HepG2 (cell line): ENCODE measurements at regions not wholly inside any gene's neighbourhood (a gene's known extent, or its start where the extent isn't known, plus 50 kb on each side); places are given as distances from the start of the nearest gene placed in this dataset.

Experiments used
- ATAC-seq: fragments of 200-7000 bp; cut with Tn5 transposase; 3 replicates; pipeline ENCODE4 v1.9.1; 2020; ENCODE audit warnings: mild to moderate bottlenecking, moderate library complexity
- BruUV-seq: library from RNA; stranded (reverse); fragments of 400-500 nt; replicated peaks from 2 replicates; lab custom pipeline; 2021; lab: Mats Ljungman, UMichigan
- CTCF ChIA-PET: fragments of 300-600 bp; formaldehyde crosslinking; extraction: SDS; loops from one replicate; lab custom pipeline; 2021; ENCODE audit warnings: low total read pairs, inconsistent platforms, low intra/inter-chr PET ratio; lab: Yijun Ruan, JAX
- POLR2A ChIA-PET: fragments of 350-600 bp; sonication (Branson Sonifier 250); formaldehyde crosslinking; loops from one replicate; lab custom pipeline; 2020; ENCODE audit warnings: antibody characterized with exemption, inconsistent platforms; lab: Yijun Ruan, JAX
- DNase-seq: peaks from one replicate; pipeline ENCODE4 v3.0.0-alpha.2; 2015; ENCODE audit warnings: low spot score
- FAIRE-seq: peaks from 3 replicates; lab custom pipeline; 2011; peaks lifted over from hg19 to GRCh38; lab: Jason Lieb, UNC
- H2AFZ ChIP-seq: one replicate; pipeline ENCODE4 v1.6.1; 2011; ENCODE audit warnings: low read length, inconsistent platforms
- H3K27ac ChIP-seq: fragments of 300-600 bp; 3 replicates; pipeline ENCODE4 v1.8.0; 2011; ENCODE audit warnings: mixed run types, mild to moderate bottlenecking, mixed read lengths, low read length, inconsistent platforms; ENCODE audit not compliant: insufficient read depth; ENCODE audit errors: extremely low read length
- H3K27me3 ChIP-seq, 2 experiments: fragments of 200-600 bp in 1 of 2; 2 replicates in 1 of 2; 3 replicates in 1 of 2; pipeline versions ENCODE4 v1.6.0 to v1.8.0; 2011; ENCODE audit warnings: low read length in 2 of 2, mild to moderate bottlenecking in 2 of 2, moderate library complexity in 2 of 2, inconsistent platforms in 1 of 2; ENCODE audit not compliant: insufficient read depth in 2 of 2, control insufficient read depth in 1 of 2
- H3K36me3 ChIP-seq, 2 experiments: fragments of 200-600 bp in 1 of 2; replicated peaks in 1 of 2; 2 replicates in 1 of 2; 3 replicates in 1 of 2; pipeline versions ENCODE4 v1.5.1 to v1.8.0; 2011; ENCODE audit warnings: low read length in 2 of 2, inconsistent platforms in 1 of 2; ENCODE audit not compliant: insufficient read depth in 2 of 2, control insufficient read depth in 1 of 2
- H3K4me1 ChIP-seq: 2 replicates; pipeline ENCODE4 v1.5.1; 2012; ENCODE audit warnings: low read length, inconsistent platforms; ENCODE audit not compliant: insufficient read depth
- H3K4me2 ChIP-seq: 2 replicates; pipeline ENCODE4 v1.6.0; 2011; ENCODE audit warnings: low read depth, low read length, inconsistent platforms
- H3K4me3 ChIP-seq, 3 experiments: fragments of 200-600 bp in 1 of 3; sonication (generic), shearing (Covaris generic) in 1 of 3; replicated peaks in 1 of 3; 2 replicates each; pipeline ENCODE4 v1.5.1; 2011 to 2016; ENCODE audit warnings: low read length in 3 of 3, inconsistent platforms in 2 of 3, low read depth in 2 of 3, mild to moderate bottlenecking in 2 of 3, control low read depth in 1 of 3, mixed read lengths in 1 of 3; ENCODE audit not compliant: insufficient read depth in 1 of 3
- H3K79me2 ChIP-seq: one replicate; pipeline ENCODE4 v1.6.1; 2011; ENCODE audit warnings: low read length, inconsistent platforms; ENCODE audit not compliant: insufficient read depth
- H3K9ac ChIP-seq: 2 replicates; pipeline ENCODE4 v1.6.0; 2011; ENCODE audit warnings: mild to moderate bottlenecking, low read depth, low read length, inconsistent platforms; ENCODE audit not compliant: insufficient read depth
- H3K9me3 ChIP-seq: 2 replicates; pipeline ENCODE4 v1.5.1; 2012; ENCODE audit warnings: mild to moderate bottlenecking, low read length
- H4K20me1 ChIP-seq: 2 replicates; pipeline ENCODE4 v1.6.0; 2011; ENCODE audit warnings: inconsistent platforms, mild to moderate bottlenecking, low read length, moderate library complexity; ENCODE audit not compliant: insufficient read depth
- MIER3 ChIP-seq: IDR thresholded peaks from 2 replicates; pipeline ENCODE4 v1.6.1; 2016; ENCODE audit warnings: missing compliant biosample characterization, borderline replicate concordance
- REXO4 ChIP-seq: sonication (generic); formaldehyde crosslinking; IDR thresholded peaks from 2 replicates; pipeline ENCODE4 v1.8.0; 2022; ENCODE audit warnings: missing genetic modification reagents, mild to moderate bottlenecking, borderline replicate concordance
- SIX1 ChIP-seq: sonication (generic); formaldehyde crosslinking; IDR thresholded peaks from 2 replicates; pipeline ENCODE4 v1.4.0; 2020; ENCODE audit warnings: missing genetic modification reagents, borderline replicate concordance
- ZFP82 ChIP-seq: sonication (generic); formaldehyde crosslinking; IDR thresholded peaks from 2 replicates; pipeline ENCODE4 v1.5.1; 2020; ENCODE audit warnings: mild to moderate bottlenecking, missing genetic modification reagents, borderline replicate concordance
- ZNF33B ChIP-seq: sonication (generic); formaldehyde crosslinking; IDR thresholded peaks from 2 replicates; pipeline ENCODE4 v1.5.1; 2020; ENCODE audit warnings: mild to moderate bottlenecking, missing genetic modification reagents
- ZNF768 ChIP-seq: sonication (generic); formaldehyde crosslinking; IDR thresholded peaks from 2 replicates; pipeline ENCODE4 v1.4.0; 2020; ENCODE audit warnings: missing genetic modification reagents
- WGBS: methylation state at CpG from one replicate; pipeline ENCODE4 v1.1.6; 2017; ENCODE audit warnings: low lambda C conversion rate; 5-methylcytosine and 5-hydroxymethylcytosine counted together
- in situ Hi-C: cut with HindIII; loops from 2 replicates; pipeline ENCODE4 v1.10.0; 2017; ENCODE audit warnings: low pct_unique_long_range_greater_than_20kb; ENCODE audit not compliant: extremely low pct_ligation_motif_present
- intact Hi-C: fragments of 100-400 bp; cut with micrococcal nuclease; formaldehyde crosslinking; loops from one replicate; pipeline ENCODE4 v1.10.0; 2022; ENCODE audit not compliant: unreplicated experiment
- TF ChIP-seq, protein P1 (sequence below): sonication (generic); formaldehyde crosslinking; IDR thresholded peaks from 2 replicates; pipeline ENCODE4 v1.4.0; 2020; ENCODE audit warnings: mild to moderate bottlenecking, missing genetic modification reagents
- TF ChIP-seq, protein P2 (sequence below): sonication (generic); formaldehyde crosslinking; IDR thresholded peaks from 2 replicates; pipeline ENCODE4 v1.5.1; 2020; ENCODE audit warnings: missing genetic modification reagents, mild to moderate bottlenecking, borderline replicate concordance
- TF ChIP-seq, protein P3 (sequence below): IDR thresholded peaks from 2 replicates; pipeline ENCODE4 v1.6.1; 2016; ENCODE audit warnings: mild to moderate bottlenecking, missing biosample characterization, missing genetic modification reagents

DNA sequence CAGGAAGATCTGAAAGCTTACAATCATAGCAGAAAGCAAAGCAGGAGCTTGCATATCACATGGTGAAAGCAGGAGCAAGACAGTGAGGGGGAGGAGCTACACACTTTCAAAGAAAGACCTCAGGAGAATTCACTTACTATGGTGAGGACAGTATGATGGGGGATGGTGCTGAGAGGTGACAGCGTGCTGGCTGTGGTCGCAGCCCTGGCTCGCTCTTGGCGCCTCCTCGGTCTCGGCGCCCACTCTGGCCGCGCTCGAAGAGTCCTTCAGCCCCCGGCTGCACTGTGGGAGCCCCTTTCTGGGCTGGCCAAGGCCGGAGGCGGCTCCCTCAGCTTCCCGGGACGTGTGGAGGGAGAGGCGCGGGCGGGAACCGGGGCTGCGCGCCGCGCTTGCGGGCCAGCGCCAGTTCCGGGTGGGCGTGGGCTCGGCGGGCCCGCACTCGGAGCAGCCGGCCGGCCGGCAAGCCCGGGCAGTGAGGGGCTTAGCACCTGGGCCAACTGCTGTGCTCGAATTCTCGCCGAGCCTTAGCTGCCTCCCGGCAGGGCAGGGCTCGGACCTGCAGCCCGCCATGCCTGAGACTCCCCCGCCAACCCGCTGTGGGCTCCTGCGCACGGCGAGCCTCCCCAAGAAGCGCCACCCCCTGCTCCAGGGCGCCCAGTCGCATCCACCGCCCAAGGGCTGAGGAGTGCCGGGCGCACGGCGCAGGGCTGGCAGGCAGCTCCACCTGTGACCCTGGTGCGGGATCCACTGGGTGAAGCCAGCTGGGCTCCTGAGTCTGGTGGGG is 131.9 kb upstream of the SPATS2L start:
- Histone ChIP-seq H3K4me2 (no peak overlapping the region), H4K20me1 (no peaks in the 10 kb centered on the region), H3K27me3 (peaks cover 0 to 20% of the 10 kb centered on the region in 2 experiments; a peak in 1 of 5 replicates), H3K79me2 (no peaks in the 10 kb centered on the region), H3K27ac (no peak overlapping the region), H3K9me3 (no peaks in the 10 kb centered on the region), H3K4me3 (no peak overlapping the region), H3K4me1 (no peaks in the 10 kb centered on the region), H2AFZ (no peak overlapping the region), H3K36me3 (no peaks in the 10 kb centered on the region), H3K9ac (no peak overlapping the region)
- no TSS peak for BruUV-seq
- no peak for ATAC-seq
- DNase-seq: no peak
- CTCF ChIA-PET: no interaction called here
- in situ Hi-C loops (no loop called here), intact Hi-C loops (no loop called here)
- POLR2A ChIA-PET: no interaction called here
- TF ChIP-seq, protein P1, sequence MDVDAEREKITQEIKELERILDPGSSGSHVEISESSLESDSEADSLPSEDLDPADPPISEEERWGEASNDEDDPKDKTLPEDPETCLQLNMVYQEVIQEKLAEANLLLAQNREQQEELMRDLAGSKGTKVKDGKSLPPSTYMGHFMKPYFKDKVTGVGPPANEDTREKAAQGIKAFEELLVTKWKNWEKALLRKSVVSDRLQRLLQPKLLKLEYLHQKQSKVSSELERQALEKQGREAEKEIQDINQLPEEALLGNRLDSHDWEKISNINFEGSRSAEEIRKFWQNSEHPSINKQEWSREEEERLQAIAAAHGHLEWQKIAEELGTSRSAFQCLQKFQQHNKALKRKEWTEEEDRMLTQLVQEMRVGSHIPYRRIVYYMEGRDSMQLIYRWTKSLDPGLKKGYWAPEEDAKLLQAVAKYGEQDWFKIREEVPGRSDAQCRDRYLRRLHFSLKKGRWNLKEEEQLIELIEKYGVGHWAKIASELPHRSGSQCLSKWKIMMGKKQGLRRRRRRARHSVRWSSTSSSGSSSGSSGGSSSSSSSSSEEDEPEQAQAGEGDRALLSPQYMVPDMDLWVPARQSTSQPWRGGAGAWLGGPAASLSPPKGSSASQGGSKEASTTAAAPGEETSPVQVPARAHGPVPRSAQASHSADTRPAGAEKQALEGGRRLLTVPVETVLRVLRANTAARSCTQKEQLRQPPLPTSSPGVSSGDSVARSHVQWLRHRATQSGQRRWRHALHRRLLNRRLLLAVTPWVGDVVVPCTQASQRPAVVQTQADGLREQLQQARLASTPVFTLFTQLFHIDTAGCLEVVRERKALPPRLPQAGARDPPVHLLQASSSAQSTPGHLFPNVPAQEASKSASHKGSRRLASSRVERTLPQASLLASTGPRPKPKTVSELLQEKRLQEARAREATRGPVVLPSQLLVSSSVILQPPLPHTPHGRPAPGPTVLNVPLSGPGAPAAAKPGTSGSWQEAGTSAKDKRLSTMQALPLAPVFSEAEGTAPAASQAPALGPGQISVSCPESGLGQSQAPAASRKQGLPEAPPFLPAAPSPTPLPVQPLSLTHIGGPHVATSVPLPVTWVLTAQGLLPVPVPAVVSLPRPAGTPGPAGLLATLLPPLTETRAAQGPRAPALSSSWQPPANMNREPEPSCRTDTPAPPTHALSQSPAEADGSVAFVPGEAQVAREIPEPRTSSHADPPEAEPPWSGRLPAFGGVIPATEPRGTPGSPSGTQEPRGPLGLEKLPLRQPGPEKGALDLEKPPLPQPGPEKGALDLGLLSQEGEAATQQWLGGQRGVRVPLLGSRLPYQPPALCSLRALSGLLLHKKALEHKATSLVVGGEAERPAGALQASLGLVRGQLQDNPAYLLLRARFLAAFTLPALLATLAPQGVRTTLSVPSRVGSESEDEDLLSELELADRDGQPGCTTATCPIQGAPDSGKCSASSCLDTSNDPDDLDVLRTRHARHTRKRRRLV (CRISPR knock-in tag): no peak
- no peak for TF ChIP-seq ZNF33B
- TF ChIP-seq ZNF768 (CRISPR knock-in tag): 0 out of 2 replicates have a peak, but pooled peaks have one; percentile 15
- TF ChIP-seq, protein P2, sequence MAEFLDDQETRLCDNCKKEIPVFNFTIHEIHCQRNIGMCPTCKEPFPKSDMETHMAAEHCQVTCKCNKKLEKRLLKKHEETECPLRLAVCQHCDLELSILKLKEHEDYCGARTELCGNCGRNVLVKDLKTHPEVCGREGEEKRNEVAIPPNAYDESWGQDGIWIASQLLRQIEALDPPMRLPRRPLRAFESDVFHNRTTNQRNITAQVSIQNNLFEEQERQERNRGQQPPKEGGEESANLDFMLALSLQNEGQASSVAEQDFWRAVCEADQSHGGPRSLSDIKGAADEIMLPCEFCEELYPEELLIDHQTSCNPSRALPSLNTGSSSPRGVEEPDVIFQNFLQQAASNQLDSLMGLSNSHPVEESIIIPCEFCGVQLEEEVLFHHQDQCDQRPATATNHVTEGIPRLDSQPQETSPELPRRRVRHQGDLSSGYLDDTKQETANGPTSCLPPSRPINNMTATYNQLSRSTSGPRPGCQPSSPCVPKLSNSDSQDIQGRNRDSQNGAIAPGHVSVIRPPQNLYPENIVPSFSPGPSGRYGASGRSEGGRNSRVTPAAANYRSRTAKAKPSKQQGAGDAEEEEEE: no peak
- no peak for TF ChIP-seq MIER3 (CRISPR knock-in tag)
- TF ChIP-seq REXO4 (CRISPR knock-in tag): no peak
- no peak for TF ChIP-seq SIX1
- TF ChIP-seq, protein P3, sequence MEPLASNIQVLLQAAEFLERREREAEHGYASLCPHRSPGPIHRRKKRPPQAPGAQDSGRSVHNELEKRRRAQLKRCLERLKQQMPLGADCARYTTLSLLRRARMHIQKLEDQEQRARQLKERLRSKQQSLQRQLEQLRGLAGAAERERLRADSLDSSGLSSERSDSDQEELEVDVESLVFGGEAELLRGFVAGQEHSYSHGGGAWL (CRISPR knock-in tag): no peak
- no peak for TF ChIP-seq ZFP82 (CRISPR knock-in tag)
- 91% methylated on average over 37 of the region's 55 CpGs for WGBS
- FAIRE-seq: no peak
